Activated CD4-positive, alpha-beta T cell treated with anti-CD3 and anti-CD28 coated beads, Interleukin-10, Interleukin-2, amounts not matched to agents 100 ng/mL and 50 ng/mL, durations not matched to agents 16 hours and 8 hours (primary cell): ENCODE measurements at regions not wholly inside any gene's neighbourhood (a gene's known extent, or its start where the extent isn't known, plus 50 kb on each side); places are given as distances from the start of the nearest gene placed in this dataset.
"Not testable (repeated sequence)": the region's sequence is repeated elsewhere in the genome, so short reads cannot be mapped to it uniquely, and the experiment has no call there.

ENCODE experiments used
- DNase-seq: peaks from one replicate; pipeline ENCODE4 v3.0.0-alpha.2; 2020

DNA sequence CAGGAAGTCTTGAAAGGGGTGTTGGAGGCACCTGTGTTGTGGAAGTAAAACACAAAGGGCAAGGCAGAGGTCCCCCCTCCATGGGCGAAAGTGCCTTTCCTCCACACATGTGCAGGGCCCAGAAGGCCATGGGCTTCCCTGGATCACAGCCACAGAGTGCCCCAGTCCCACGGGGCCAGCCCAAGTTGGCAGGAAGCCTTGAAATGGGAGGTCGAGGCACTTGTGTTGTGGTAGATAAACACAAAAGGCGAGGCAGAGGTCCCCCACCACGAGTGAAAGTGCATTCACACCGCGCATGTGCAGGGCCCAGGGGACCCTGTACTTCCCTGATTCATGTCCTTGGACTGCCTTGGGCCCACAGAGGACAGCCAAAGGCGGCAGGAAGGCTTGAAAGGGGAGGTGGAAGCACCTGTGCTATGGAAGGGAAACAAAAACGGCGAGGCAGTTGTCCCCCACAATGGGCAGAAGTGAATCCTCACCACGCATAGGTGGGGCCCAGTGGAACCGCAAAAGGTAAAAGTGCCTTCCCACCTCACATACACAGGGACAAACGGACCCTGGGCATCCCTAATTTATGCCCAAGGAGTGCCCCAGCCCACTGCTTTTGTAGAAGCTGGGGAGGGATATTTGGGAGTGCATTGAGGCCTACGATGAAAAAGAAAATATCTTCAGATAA, 585.4 kb downstream of the ALG10 start:
- DNase-seq: no peak

DNA sequence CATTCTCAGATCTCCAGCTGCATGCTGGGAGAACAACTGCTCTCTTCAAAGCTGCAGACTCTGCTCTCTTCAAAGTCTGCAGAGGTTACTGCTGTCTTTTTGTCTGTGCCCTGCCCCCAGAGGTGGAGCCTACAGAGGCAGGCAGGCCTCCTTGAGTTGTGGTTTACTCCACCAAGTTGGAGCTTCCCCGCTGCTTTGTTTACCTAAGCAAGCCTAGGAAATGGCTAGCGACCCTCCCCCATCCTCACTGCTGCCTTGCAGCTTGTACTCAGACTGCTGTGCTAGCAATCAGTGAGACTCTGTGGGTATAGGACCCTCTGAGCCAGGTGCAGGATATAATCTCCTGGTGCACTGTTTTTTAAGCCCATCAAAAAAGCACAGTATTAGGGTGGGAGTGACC, 591.7 kb downstream of the ALG10 start:
- DNase-seq: not testable (repeated sequence)

DNA sequence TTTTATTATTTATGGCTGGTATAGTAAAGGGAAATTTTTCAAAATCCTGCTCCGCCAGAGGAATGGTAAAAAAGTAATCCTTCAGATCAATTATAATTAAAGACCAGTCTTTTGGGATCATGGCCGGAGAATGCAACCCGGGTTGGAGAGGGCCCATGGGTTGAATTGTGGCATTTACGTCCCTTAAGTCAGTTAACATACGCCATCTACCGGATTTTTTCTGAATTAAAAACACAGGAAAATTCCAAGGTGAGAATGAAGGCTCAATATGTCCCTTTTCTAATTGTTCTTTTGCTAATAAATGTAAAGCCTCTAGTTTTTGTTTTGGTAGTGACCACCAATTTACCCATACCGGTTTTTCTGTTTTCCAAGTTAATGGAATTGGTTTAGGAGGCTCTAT, 602.8 kb downstream of the ALG10 start:
- DNase-seq: peak; percentile 16

GRCh38 chr12:34626363-34627157, 604.3 kb downstream of the ALG10 start:
- no peak for DNase-seq
